ENCODE measurements at regions not wholly inside any gene's neighbourhood (a gene's known extent, or its start where the extent isn't known, plus 50 kb on each side); places are given as distances from the start of the nearest gene placed in this dataset.
"Not testable (repeated sequence)": the region's sequence is repeated elsewhere in the genome, so short reads cannot be mapped to it uniquely, and the experiment has no call there.

GRCh38 chr11:29153078-29153477 is 863.8 kb downstream of the KCNA4 start:
- no CpG with 5 or more reads among the region's 1 CpG for WGBS (ENCODE audit: insufficient coverage, insufficient read length)
- Histone ChIP-seq H3K9me3 (ENCODE audit: control insufficient read depth, insufficient read depth, low read length) (no peaks in the 10 kb centered on the region), H3K27me3 (ENCODE audit: control insufficient read depth, insufficient read depth, low read length) (no peaks in the 10 kb centered on the region), H3K4me1 (ENCODE audit: control insufficient read depth, insufficient read depth, low read length) (no peaks in the 10 kb centered on the region), H3K27ac (ENCODE audit: low read length) (no peak overlapping the region), H3K36me3 (ENCODE audit: control insufficient read depth, insufficient read depth, low read length) (no peaks in the 10 kb centered on the region), H3K4me3 (ENCODE audit: low read length) (no peak overlapping the region)
- DNase-seq (ENCODE audit: low read depth, low spot score) = no peak

- H3K27ac ChIP-seq (ENCODE audit: low read length); H3K4me1 ChIP-seq (ENCODE audit: control insufficient read depth, insufficient read depth, low read length); H3K36me3 ChIP-seq (ENCODE audit: control insufficient read depth, insufficient read depth, low read length); H3K27me3 ChIP-seq (ENCODE audit: control insufficient read depth, insufficient read depth, low read length); DNase-seq (ENCODE audit: low read depth, low spot score); H3K9me3 ChIP-seq (ENCODE audit: control insufficient read depth, insufficient read depth, low read length); H3K4me3 ChIP-seq (ENCODE audit: low read length): not testable (repeated sequence)
- no CpG with 5 or more reads among the region's 1 CpG for WGBS (ENCODE audit: insufficient coverage, insufficient read length)
These were observed 874.3 kb downstream of the KCNA4 start for GRCh38 chr11:29142573-29142972.

GRCh38 chr11:29135504-29135903 is 881.3 kb downstream of the KCNA4 start:
- no peaks in the 10 kb centered on the region for H3K4me1 ChIP-seq (ENCODE audit: control insufficient read depth, insufficient read depth, low read length)
- WGBS (ENCODE audit: insufficient coverage, insufficient read length) = no CpG with 5 or more reads among the region's 1 CpG
- H3K9me3 ChIP-seq (ENCODE audit: control insufficient read depth, insufficient read depth, low read length) = no peaks in the 10 kb centered on the region
- H3K27me3 ChIP-seq (ENCODE audit: control insufficient read depth, insufficient read depth, low read length) = no peaks in the 10 kb centered on the region
- no peaks in the 10 kb centered on the region for H3K36me3 ChIP-seq (ENCODE audit: control insufficient read depth, insufficient read depth, low read length)
- DNase-seq (ENCODE audit: low read depth, low spot score) = no peak
- no peak overlapping the region for H3K4me3 ChIP-seq (ENCODE audit: low read length)
- H3K27ac ChIP-seq (ENCODE audit: low read length) = no peak overlapping the region

- WGBS (ENCODE audit: insufficient coverage, insufficient read length) = no CpG with 5 or more reads among the region's 1 CpG
- no peak overlapping the region for H3K27ac ChIP-seq (ENCODE audit: low read length)
These were observed 885.8 kb downstream of the KCNA4 start for GRCh38 chr11:29131055-29131454.

GRCh38 chr11:29129844-29130243 is 887.0 kb downstream of the KCNA4 start:
- H3K4me3 ChIP-seq (ENCODE audit: low read length) = no peak overlapping the region

More at GRCh38 chr11:29131055-29131454, 885.8 kb downstream of the KCNA4 start:
- DNase-seq (ENCODE audit: low read depth, low spot score) = no peak
- no peak overlapping the region for H3K4me3 ChIP-seq (ENCODE audit: low read length)
- no peaks in the 10 kb centered on the region for H3K27me3 ChIP-seq (ENCODE audit: control insufficient read depth, insufficient read depth, low read length)
- no peaks in the 10 kb centered on the region for H3K36me3 ChIP-seq (ENCODE audit: control insufficient read depth, insufficient read depth, low read length)
- no peaks in the 10 kb centered on the region for H3K4me1 ChIP-seq (ENCODE audit: control insufficient read depth, insufficient read depth, low read length)
- H3K9me3 ChIP-seq (ENCODE audit: control insufficient read depth, insufficient read depth, low read length) = no peaks in the 10 kb centered on the region

GRCh38 chr11:29127461-29127860 is 889.4 kb downstream of the KCNA4 start:
- Histone ChIP-seq H3K4me3 (ENCODE audit: low read length) (no peak overlapping the region), H3K36me3 (ENCODE audit: control insufficient read depth, insufficient read depth, low read length) (no peaks in the 10 kb centered on the region), H3K27ac (ENCODE audit: low read length) (no peak overlapping the region), H3K9me3 (ENCODE audit: control insufficient read depth, insufficient read depth, low read length) (no peaks in the 10 kb centered on the region), H3K27me3 (ENCODE audit: control insufficient read depth, insufficient read depth, low read length) (no peaks in the 10 kb centered on the region), H3K4me1 (ENCODE audit: control insufficient read depth, insufficient read depth, low read length) (no peaks in the 10 kb centered on the region)
- DNase-seq (ENCODE audit: low read depth, low spot score) = no peak

More at GRCh38 chr11:29129844-29130243, 887.0 kb downstream of the KCNA4 start:
- WGBS (ENCODE audit: insufficient coverage, insufficient read length) = no CpG with 5 or more reads among the region's 1 CpG
- Histone ChIP-seq H3K9me3 (ENCODE audit: control insufficient read depth, insufficient read depth, low read length) (no peaks in the 10 kb centered on the region), H3K27me3 (ENCODE audit: control insufficient read depth, insufficient read depth, low read length) (no peaks in the 10 kb centered on the region), H3K4me1 (ENCODE audit: control insufficient read depth, insufficient read depth, low read length) (no peaks in the 10 kb centered on the region), H3K36me3 (ENCODE audit: control insufficient read depth, insufficient read depth, low read length) (no peaks in the 10 kb centered on the region), H3K27ac (ENCODE audit: low read length) (no peak overlapping the region)
- DNase-seq (ENCODE audit: low read depth, low spot score) = no peak

GRCh38 chr11:29125606-29126005 is 891.2 kb downstream of the KCNA4 start:
- Histone ChIP-seq H3K27ac (ENCODE audit: low read length) (no peak overlapping the region), H3K36me3 (ENCODE audit: control insufficient read depth, insufficient read depth, low read length) (no peaks in the 10 kb centered on the region), H3K27me3 (ENCODE audit: control insufficient read depth, insufficient read depth, low read length) (no peaks in the 10 kb centered on the region), H3K4me3 (ENCODE audit: low read length) (no peak overlapping the region), H3K4me1 (ENCODE audit: control insufficient read depth, insufficient read depth, low read length) (no peaks in the 10 kb centered on the region), H3K9me3 (ENCODE audit: control insufficient read depth, insufficient read depth, low read length) (no peaks in the 10 kb centered on the region)
- DNase-seq (ENCODE audit: low read depth, low spot score) = no peak

- Histone ChIP-seq H3K36me3 (ENCODE audit: control insufficient read depth, insufficient read depth, low read length) (no peaks in the 10 kb centered on the region), H3K4me1 (ENCODE audit: control insufficient read depth, insufficient read depth, low read length) (no peaks in the 10 kb centered on the region), H3K27ac (ENCODE audit: low read length) (no peak overlapping the region), H3K9me3 (ENCODE audit: control insufficient read depth, insufficient read depth, low read length) (no peaks in the 10 kb centered on the region), H3K27me3 (ENCODE audit: control insufficient read depth, insufficient read depth, low read length) (no peaks in the 10 kb centered on the region), H3K4me3 (ENCODE audit: low read length) (no peak overlapping the region)
- DNase-seq (ENCODE audit: low read depth, low spot score) = no peak
- WGBS (ENCODE audit: insufficient coverage, insufficient read length) = no CpG with 5 or more reads among the region's 8 CpGs
These were observed 892.4 kb downstream of the KCNA4 start for GRCh38 chr11:29124470-29124869.

- Histone ChIP-seq H3K36me3 (ENCODE audit: control insufficient read depth, insufficient read depth, low read length) (no peaks in the 10 kb centered on the region), H3K4me3 (ENCODE audit: low read length) (no peak overlapping the region), H3K9me3 (ENCODE audit: control insufficient read depth, insufficient read depth, low read length) (no peaks in the 10 kb centered on the region), H3K27ac (ENCODE audit: low read length) (no peak overlapping the region), H3K4me1 (ENCODE audit: control insufficient read depth, insufficient read depth, low read length) (no peaks in the 10 kb centered on the region), H3K27me3 (ENCODE audit: control insufficient read depth, insufficient read depth, low read length) (no peaks in the 10 kb centered on the region)
- WGBS (ENCODE audit: insufficient coverage, insufficient read length) = no CpG with 5 or more reads among the region's 11 CpGs
- DNase-seq (ENCODE audit: low read depth, low spot score) = no peak
These were observed 896.9 kb downstream of the KCNA4 start for GRCh38 chr11:29119707-29120618.

- no peak overlapping the region for H3K27ac ChIP-seq (ENCODE audit: low read length)
- no peaks in the 10 kb centered on the region for H3K27me3 ChIP-seq (ENCODE audit: control insufficient read depth, insufficient read depth, low read length)
- DNase-seq (ENCODE audit: low read depth, low spot score) = no peak
- H3K4me3 ChIP-seq (ENCODE audit: low read length) = no peak overlapping the region
- WGBS (ENCODE audit: insufficient coverage, insufficient read length) = no CpG with 5 or more reads among the region's 1 CpG
- no peaks in the 10 kb centered on the region for H3K4me1 ChIP-seq (ENCODE audit: control insufficient read depth, insufficient read depth, low read length)
- H3K9me3 ChIP-seq (ENCODE audit: control insufficient read depth, insufficient read depth, low read length) = no peaks in the 10 kb centered on the region
- no peaks in the 10 kb centered on the region for H3K36me3 ChIP-seq (ENCODE audit: control insufficient read depth, insufficient read depth, low read length)
These were observed 897.7 kb downstream of the KCNA4 start for GRCh38 chr11:29119116-29119515.

GRCh38 chr11:29100967-29101366 is 915.9 kb downstream of the KCNA4 start:
- H3K27me3 ChIP-seq (ENCODE audit: control insufficient read depth, insufficient read depth, low read length) = no peaks in the 10 kb centered on the region
- H3K9me3 ChIP-seq (ENCODE audit: control insufficient read depth, insufficient read depth, low read length) = no peaks in the 10 kb centered on the region
- 100% methylated on average over 1 of the region's 3 CpGs for WGBS (ENCODE audit: insufficient coverage, insufficient read length)
- no peak overlapping the region for H3K4me3 ChIP-seq (ENCODE audit: low read length)
- no peaks in the 10 kb centered on the region for H3K4me1 ChIP-seq (ENCODE audit: control insufficient read depth, insufficient read depth, low read length)
- H3K36me3 ChIP-seq (ENCODE audit: control insufficient read depth, insufficient read depth, low read length) = no peaks in the 10 kb centered on the region
- DNase-seq (ENCODE audit: low read depth, low spot score) = no peak
- H3K27ac ChIP-seq (ENCODE audit: low read length) = no peak overlapping the region
